Liver (tissue), 3 donors: ENCODE measurements at regions not wholly inside any gene's neighbourhood (a gene's known extent, or its start where the extent isn't known, plus 50 kb on each side); places are given as distances from the start of the nearest gene placed in this dataset.

Experiments
- JUND ChIP-seq, 2 donors: IDR thresholded peaks; 2 replicates each; pipeline ENCODE4 v1.6.1; 2016; ENCODE audit warnings: antibody characterized with exemption in 2 of 2
- MAX ChIP-seq: IDR thresholded peaks from 2 replicates; pipeline ENCODE4 v1.6.1; 2016; ENCODE audit warnings: antibody characterized with exemption
- RXRA ChIP-seq, 2 donors: IDR thresholded peaks; 2 replicates each; pipeline ENCODE4 v1.6.1; 2017 to 2018; ENCODE audit warnings: antibody characterized with exemption in 2 of 2, mild to moderate bottlenecking in 1 of 2
- SP1 ChIP-seq: IDR thresholded peaks from 2 replicates; pipeline ENCODE4 v1.6.1; 2018; ENCODE audit warnings: antibody characterized with exemption, mild to moderate bottlenecking
- TAF1 ChIP-seq: conservative IDR thresholded peaks from 2 replicates; pipeline ENCODE4 v1.6.1; 2016; ENCODE audit warnings: antibody characterized with exemption, mild to moderate bottlenecking
- TF ChIP-seq, protein P1 (sequence below): fragments of 150-350 bp; IDR thresholded peaks from 2 replicates; pipeline ENCODE4 v1.5.1; 2017; ENCODE audit warnings: improper control_type of control experiment, low read depth, low read length; ENCODE audit not compliant: missing input control
- TF ChIP-seq, protein P2 (sequence below): IDR thresholded peaks from 2 replicates; pipeline ENCODE4 v1.6.1; 2016; ENCODE audit warnings: antibody characterized with exemption, mild to moderate bottlenecking
- donor health status: healthy.
- donor health status: healthy.

- TF ChIP-seq, protein P1, sequence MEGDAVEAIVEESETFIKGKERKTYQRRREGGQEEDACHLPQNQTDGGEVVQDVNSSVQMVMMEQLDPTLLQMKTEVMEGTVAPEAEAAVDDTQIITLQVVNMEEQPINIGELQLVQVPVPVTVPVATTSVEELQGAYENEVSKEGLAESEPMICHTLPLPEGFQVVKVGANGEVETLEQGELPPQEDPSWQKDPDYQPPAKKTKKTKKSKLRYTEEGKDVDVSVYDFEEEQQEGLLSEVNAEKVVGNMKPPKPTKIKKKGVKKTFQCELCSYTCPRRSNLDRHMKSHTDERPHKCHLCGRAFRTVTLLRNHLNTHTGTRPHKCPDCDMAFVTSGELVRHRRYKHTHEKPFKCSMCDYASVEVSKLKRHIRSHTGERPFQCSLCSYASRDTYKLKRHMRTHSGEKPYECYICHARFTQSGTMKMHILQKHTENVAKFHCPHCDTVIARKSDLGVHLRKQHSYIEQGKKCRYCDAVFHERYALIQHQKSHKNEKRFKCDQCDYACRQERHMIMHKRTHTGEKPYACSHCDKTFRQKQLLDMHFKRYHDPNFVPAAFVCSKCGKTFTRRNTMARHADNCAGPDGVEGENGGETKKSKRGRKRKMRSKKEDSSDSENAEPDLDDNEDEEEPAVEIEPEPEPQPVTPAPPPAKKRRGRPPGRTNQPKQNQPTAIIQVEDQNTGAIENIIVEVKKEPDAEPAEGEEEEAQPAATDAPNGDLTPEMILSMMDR, result no peak
- TF ChIP-seq TAF1 (no peak), RXRA (IDR thresholded peaks at IDR 0.05) (no peak), MAX (no peak), JUND (IDR thresholded peaks at IDR 0.05) (no peak), SP1 (no peak)
- TF ChIP-seq, protein P2, sequence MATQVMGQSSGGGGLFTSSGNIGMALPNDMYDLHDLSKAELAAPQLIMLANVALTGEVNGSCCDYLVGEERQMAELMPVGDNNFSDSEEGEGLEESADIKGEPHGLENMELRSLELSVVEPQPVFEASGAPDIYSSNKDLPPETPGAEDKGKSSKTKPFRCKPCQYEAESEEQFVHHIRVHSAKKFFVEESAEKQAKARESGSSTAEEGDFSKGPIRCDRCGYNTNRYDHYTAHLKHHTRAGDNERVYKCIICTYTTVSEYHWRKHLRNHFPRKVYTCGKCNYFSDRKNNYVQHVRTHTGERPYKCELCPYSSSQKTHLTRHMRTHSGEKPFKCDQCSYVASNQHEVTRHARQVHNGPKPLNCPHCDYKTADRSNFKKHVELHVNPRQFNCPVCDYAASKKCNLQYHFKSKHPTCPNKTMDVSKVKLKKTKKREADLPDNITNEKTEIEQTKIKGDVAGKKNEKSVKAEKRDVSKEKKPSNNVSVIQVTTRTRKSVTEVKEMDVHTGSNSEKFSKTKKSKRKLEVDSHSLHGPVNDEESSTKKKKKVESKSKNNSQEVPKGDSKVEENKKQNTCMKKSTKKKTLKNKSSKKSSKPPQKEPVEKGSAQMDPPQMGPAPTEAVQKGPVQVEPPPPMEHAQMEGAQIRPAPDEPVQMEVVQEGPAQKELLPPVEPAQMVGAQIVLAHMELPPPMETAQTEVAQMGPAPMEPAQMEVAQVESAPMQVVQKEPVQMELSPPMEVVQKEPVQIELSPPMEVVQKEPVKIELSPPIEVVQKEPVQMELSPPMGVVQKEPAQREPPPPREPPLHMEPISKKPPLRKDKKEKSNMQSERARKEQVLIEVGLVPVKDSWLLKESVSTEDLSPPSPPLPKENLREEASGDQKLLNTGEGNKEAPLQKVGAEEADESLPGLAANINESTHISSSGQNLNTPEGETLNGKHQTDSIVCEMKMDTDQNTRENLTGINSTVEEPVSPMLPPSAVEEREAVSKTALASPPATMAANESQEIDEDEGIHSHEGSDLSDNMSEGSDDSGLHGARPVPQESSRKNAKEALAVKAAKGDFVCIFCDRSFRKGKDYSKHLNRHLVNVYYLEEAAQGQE, result no peak
These were observed 410.6 kb downstream of the HNRNPD start for GRCh38 chr4:81963015-81963762.
